ENCODE measurements at regions not wholly inside any gene's neighbourhood (a gene's known extent, or its start where the extent isn't known, plus 50 kb on each side); places are given as distances from the start of the nearest gene placed in this dataset.

- H3K36me3 ChIP-seq (ENCODE audit: control insufficient read depth, insufficient read depth, low read length), result no peaks in the 10 kb centered on the region
- no peak overlapping the region for H3K4me3 ChIP-seq (replicated peaks; ENCODE audit: low read depth, low read length)
- H3K27me3 ChIP-seq (replicated peaks; ENCODE audit: control insufficient read depth, insufficient read depth, low read length), result no peaks in the 10 kb centered on the region
- TF ChIP-seq CTCF (IDR thresholded peaks at IDR 0.05; ENCODE audit: insufficient read depth, low read length, poor library complexity, severe bottlenecking), result no peak
- DNase-seq (ENCODE audit: extremely low read depth, insufficient read length), result no peak
Observed at GRCh38 chr3:113051787-113052186, 61.0 kb downstream of the GTPBP8 start.

GRCh38 chr3:113053169-113053568, 62.4 kb downstream of the GTPBP8 start:
- no peak for TF ChIP-seq CTCF (IDR thresholded peaks at IDR 0.05; ENCODE audit: insufficient read depth, low read length, poor library complexity, severe bottlenecking)
- Histone ChIP-seq H3K27me3 (replicated peaks; ENCODE audit: control insufficient read depth, insufficient read depth, low read length) (no peaks in the 10 kb centered on the region), H3K4me3 (replicated peaks; ENCODE audit: low read depth, low read length) (no peak overlapping the region), H3K36me3 (ENCODE audit: control insufficient read depth, insufficient read depth, low read length) (no peaks in the 10 kb centered on the region)
- no peak for DNase-seq (ENCODE audit: extremely low read depth, insufficient read length)

GRCh38 chr3:113054552-113054951, 63.8 kb downstream of the GTPBP8 start:
- no peaks in the 10 kb centered on the region for H3K27me3 ChIP-seq (replicated peaks; ENCODE audit: control insufficient read depth, insufficient read depth, low read length)
- no peak for DNase-seq (ENCODE audit: extremely low read depth, insufficient read length)
- TF ChIP-seq CTCF (IDR thresholded peaks at IDR 0.05; ENCODE audit: insufficient read depth, low read length, poor library complexity, severe bottlenecking), result no peak

GRCh38 chr3:113055201-113055600, 64.4 kb downstream of the GTPBP8 start:
- no peak for DNase-seq (ENCODE audit: extremely low read depth, insufficient read length)
- H3K27me3 ChIP-seq (replicated peaks; ENCODE audit: control insufficient read depth, insufficient read depth, low read length), result no peaks in the 10 kb centered on the region
- H3K36me3 ChIP-seq (ENCODE audit: control insufficient read depth, insufficient read depth, low read length), result no peaks in the 10 kb centered on the region
- TF ChIP-seq CTCF (IDR thresholded peaks at IDR 0.05; ENCODE audit: insufficient read depth, low read length, poor library complexity, severe bottlenecking), result no peak
- H3K4me3 ChIP-seq (replicated peaks; ENCODE audit: low read depth, low read length), result no peak overlapping the region

More at GRCh38 chr3:113054552-113054951, 63.8 kb downstream of the GTPBP8 start:
- Histone ChIP-seq H3K36me3 (ENCODE audit: control insufficient read depth, insufficient read depth, low read length) (no peaks in the 10 kb centered on the region), H3K4me3 (replicated peaks; ENCODE audit: low read depth, low read length) (no peak overlapping the region)

GRCh38 chr3:113055961-113056360, 65.2 kb downstream of the GTPBP8 start:
- Histone ChIP-seq H3K36me3 (ENCODE audit: control insufficient read depth, insufficient read depth, low read length) (no peaks in the 10 kb centered on the region), H3K27me3 (replicated peaks; ENCODE audit: control insufficient read depth, insufficient read depth, low read length) (no peaks in the 10 kb centered on the region), H3K4me3 (replicated peaks; ENCODE audit: low read depth, low read length) (no peak overlapping the region)
- no peak for TF ChIP-seq CTCF (IDR thresholded peaks at IDR 0.05; ENCODE audit: insufficient read depth, low read length, poor library complexity, severe bottlenecking)
- DNase-seq (ENCODE audit: extremely low read depth, insufficient read length), result no peak

GRCh38 chr3:113057117-113057516, 66.3 kb downstream of the GTPBP8 start:
- peak; percentile 34 for DNase-seq (ENCODE audit: extremely low read depth, insufficient read length)

More at GRCh38 chr3:113057117-113057516, 66.3 kb downstream of the GTPBP8 start:
- Histone ChIP-seq H3K27me3 (replicated peaks; ENCODE audit: control insufficient read depth, insufficient read depth, low read length) (no peaks in the 10 kb centered on the region), H3K4me3 (replicated peaks; ENCODE audit: low read depth, low read length) (no peak overlapping the region), H3K36me3 (ENCODE audit: control insufficient read depth, insufficient read depth, low read length) (no peaks in the 10 kb centered on the region)
- no peak for TF ChIP-seq CTCF (IDR thresholded peaks at IDR 0.05; ENCODE audit: insufficient read depth, low read length, poor library complexity, severe bottlenecking)
